Endothelial cell of umbilical vein (primary cell): ENCODE measurements at regions not wholly inside any gene's neighbourhood (a gene's known extent, or its start where the extent isn't known, plus 50 kb on each side); places are given as distances from the start of the nearest gene placed in this dataset.

ENCODE experiments used
- BruUV-seq: library from RNA; stranded (reverse); fragments of 400-500 nt; replicated peaks from 2 replicates; lab custom pipeline; 2021; lab: Mats Ljungman, UMichigan
- CTCF ChIA-PET: fragments of 300-600, 350-600 bp; sonication (Branson Sonifier 250); formaldehyde crosslinking; loops from one replicate; lab custom pipeline; 2021; ENCODE audit warnings: antibody characterized with exemption, inconsistent platforms; lab: Charles Lee
- POLR2A ChIA-PET: fragments of 300-600, 350-600 bp; sonication (Branson Sonifier 250); formaldehyde crosslinking; loops from one replicate; lab custom pipeline; 2021; ENCODE audit warnings: antibody characterized with exemption, inconsistent platforms; lab: Charles Lee
- DNase-seq: peaks from one replicate; pipeline ENCODE4 v3.0.0-alpha.2; 2011; ENCODE audit warnings: low read depth, low spot score
- FAIRE-seq: peaks from 2 replicates; lab custom pipeline; 2011; peaks lifted over from hg19 to GRCh38; lab: Jason Lieb, UNC
- H2AFZ ChIP-seq: 2 replicates; pipeline ENCODE4 v1.6.0; 2012; ENCODE audit warnings: low read depth, low read length, control low read depth, inconsistent platforms
- H3K27ac ChIP-seq: 2 replicates; pipeline ENCODE4 v1.5.1; 2011; ENCODE audit warnings: low read depth, mild to moderate bottlenecking, control low read depth, low read length, moderate library complexity; ENCODE audit not compliant: insufficient read depth
- H3K27me3 ChIP-seq, 2 experiments: 2 replicates each; pipeline versions ENCODE4 v1.6.0 to v1.6.1; 2011; ENCODE audit warnings: low read length in 2 of 2, mixed read lengths in 1 of 2; ENCODE audit not compliant: control insufficient read depth in 2 of 2, insufficient read depth in 2 of 2
- H3K36me3 ChIP-seq, 2 experiments: 2 replicates in 1 of 2; 3 replicates in 1 of 2; pipeline ENCODE4 v1.5.1; 2011; ENCODE audit warnings: low read length in 2 of 2, mild to moderate bottlenecking in 1 of 2, moderate library complexity in 1 of 2; ENCODE audit not compliant: control insufficient read depth in 2 of 2, insufficient read depth in 2 of 2; ENCODE audit errors: extremely low read depth in 1 of 2
- H3K4me1 ChIP-seq: 3 replicates; pipeline ENCODE4 v1.5.1; 2011; ENCODE audit warnings: mild to moderate bottlenecking, low read length; ENCODE audit not compliant: control insufficient read depth, insufficient read depth; ENCODE audit errors: extremely low read depth
- H3K4me2 ChIP-seq: 2 replicates; pipeline ENCODE4 v1.6.1; 2011; ENCODE audit warnings: low read length, control low read depth, mixed read lengths; ENCODE audit not compliant: insufficient read depth
- H3K4me3 ChIP-seq, 3 experiments: fragments of 200-600 bp in 1 of 3; sonication (generic), shearing (Covaris generic) in 1 of 3; replicated peaks in 1 of 3; 2 replicates each; pipeline ENCODE4 v1.5.1; 2011 to 2016; ENCODE audit warnings: control low read depth in 3 of 3, low read length in 3 of 3, mild to moderate bottlenecking in 2 of 3, inconsistent platforms in 1 of 3, low read depth in 1 of 3, moderate library complexity in 1 of 3; ENCODE audit not compliant: insufficient read depth in 1 of 3
- H3K79me2 ChIP-seq: 2 replicates; pipeline ENCODE4 v1.6.0; 2012; ENCODE audit warnings: low read length, inconsistent platforms; ENCODE audit not compliant: control insufficient read depth, insufficient read depth
- H3K9ac ChIP-seq: replicated peaks from 2 replicates; pipeline ENCODE3; 2011; ENCODE audit warnings: low read length, control low read depth; ENCODE audit not compliant: insufficient read depth; ENCODE audit errors: extremely low read depth
- H3K9me1 ChIP-seq: replicated peaks from 3 replicates; pipeline ENCODE4 v1.6.0; 2011; ENCODE audit warnings: mild to moderate bottlenecking, low read length; ENCODE audit not compliant: control insufficient read depth, insufficient read depth; ENCODE audit errors: extremely low read depth
- H3K9me3 ChIP-seq: replicated peaks from 2 replicates; pipeline ENCODE4 v1.5.1; 2012; ENCODE audit warnings: low read length, inconsistent platforms; ENCODE audit not compliant: control insufficient read depth, insufficient read depth
- H4K20me1 ChIP-seq: replicated peaks from 2 replicates; pipeline ENCODE3; 2011; ENCODE audit warnings: mild to moderate bottlenecking, low read length; ENCODE audit not compliant: control insufficient read depth, insufficient read depth; ENCODE audit errors: extremely low read depth
- EZH2 ChIP-seq: IDR thresholded peaks from 2 replicates; pipeline ENCODE4 v1.6.1; 2012; ENCODE audit warnings: borderline replicate concordance, low read depth, mild to moderate bottlenecking, moderate library complexity, low read length, inconsistent platforms; ENCODE audit not compliant: severe bottlenecking
- FOS ChIP-seq: IDR thresholded peaks from 2 replicates; pipeline ENCODE4 v1.6.1; 2011; ENCODE audit warnings: mild to moderate bottlenecking, low read length, moderate library complexity, borderline replicate concordance; ENCODE audit not compliant: insufficient read depth
- GATA2 ChIP-seq: IDR thresholded peaks from 2 replicates; pipeline ENCODE4 v1.7.0; 2011; ENCODE audit warnings: low read depth, mild to moderate bottlenecking, moderate library complexity, mixed read lengths, low read length; ENCODE audit not compliant: insufficient read length, insufficient read depth
- JUN ChIP-seq: IDR thresholded peaks from 2 replicates; pipeline ENCODE4 v1.6.1; 2011; ENCODE audit warnings: borderline replicate concordance, low read depth; ENCODE audit not compliant: insufficient read length, insufficient read depth
- MYC ChIP-seq: IDR thresholded peaks from one replicate; pipeline ENCODE4 v1.6.1; 2011; ENCODE audit warnings: mild to moderate bottlenecking, low read depth, low read length
- POLR2A ChIP-seq: IDR thresholded peaks from 2 replicates; pipeline ENCODE4 v1.6.1; 2012; ENCODE audit warnings: low read depth, mild to moderate bottlenecking, control low read depth, low read length
- POLR2AphosphoS5 ChIP-seq: IDR thresholded peaks from 2 replicates; pipeline ENCODE4 v1.6.1; 2012; ENCODE audit warnings: low read depth, mild to moderate bottlenecking, control low read depth, low read length, moderate library complexity; ENCODE audit not compliant: insufficient read depth
- dilution Hi-C: fragments of 300-500 bp; cut with MboI; formaldehyde crosslinking; loops from one replicate; pipeline ENCODE4 v1.15.0; 2019; ENCODE audit warnings: low sequenced_read_pairs; ENCODE audit not compliant: extremely low pct_ligation_motif_present
- intact Hi-C: fragments of 100-400 bp; cut with micrococcal nuclease; formaldehyde crosslinking; loops from one replicate; pipeline ENCODE4 v1.10.0; 2022
- TF ChIP-seq, protein P1 (sequence below), 2 donors: IDR thresholded peaks; 1 replicate in 1 of 2; 2 replicates in 1 of 2; pipeline ENCODE4 v1.5.1; 2011; ENCODE audit warnings: low read length in 2 of 2, mild to moderate bottlenecking in 2 of 2, moderate library complexity in 2 of 2, control low read depth in 1 of 2, inconsistent platforms in 1 of 2, low read depth in 1 of 2; ENCODE audit not compliant: insufficient read depth in 1 of 2; ENCODE audit errors: extremely low read depth in 1 of 2
- TF ChIP-seq, protein P2 (sequence below): IDR thresholded peaks from 2 replicates; pipeline ENCODE4 v1.6.1; 2011; ENCODE audit not compliant: insufficient read depth, insufficient read length

DNA sequence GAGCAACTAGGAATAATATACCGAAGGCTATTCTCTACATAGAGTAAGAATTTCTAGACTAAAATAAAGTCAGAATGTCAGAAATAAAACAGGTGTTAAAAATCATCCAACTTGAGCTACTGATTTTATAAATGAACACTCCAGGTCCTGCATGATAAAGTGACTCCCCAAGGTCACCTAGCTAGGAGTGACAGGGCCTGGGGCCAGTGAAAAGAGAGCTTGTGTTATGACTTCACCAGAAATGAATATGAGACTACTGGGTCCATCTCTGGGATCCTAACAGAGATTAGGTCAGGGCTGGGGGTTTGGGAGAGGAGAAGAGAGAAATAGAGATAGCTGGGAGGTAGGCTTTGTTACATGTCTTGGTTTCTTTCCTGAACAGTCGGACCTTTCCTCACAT, 89.7 kb upstream of the CYP1B1 start:
- Histone ChIP-seq H3K27ac (no peak overlapping the region), H3K4me3 (no peak overlapping the region), H3K4me1 (no peaks in the 10 kb centered on the region), H3K9me1 (no peaks in the 10 kb centered on the region), H3K36me3 (no peaks in the 10 kb centered on the region), H2AFZ (no peak overlapping the region), H3K79me2 (no peaks in the 10 kb centered on the region), H3K9me3 (no peaks in the 10 kb centered on the region), H4K20me1 (no peaks in the 10 kb centered on the region), H3K9ac (no peak overlapping the region), H3K27me3 (peaks cover 3 to 8% of the 10 kb centered on the region in 2 experiments), H3K4me2 (no peak overlapping the region)
- intact Hi-C loops: no loop called here
- dilution Hi-C loops: no loop called here
- TF ChIP-seq EZH2 (no peak), JUN (no peak), GATA2 (no peak), FOS (no peak), POLR2A (no peak), MYC (no peak), POLR2AphosphoS5 (no peak)
- TF ChIP-seq, protein P1, sequence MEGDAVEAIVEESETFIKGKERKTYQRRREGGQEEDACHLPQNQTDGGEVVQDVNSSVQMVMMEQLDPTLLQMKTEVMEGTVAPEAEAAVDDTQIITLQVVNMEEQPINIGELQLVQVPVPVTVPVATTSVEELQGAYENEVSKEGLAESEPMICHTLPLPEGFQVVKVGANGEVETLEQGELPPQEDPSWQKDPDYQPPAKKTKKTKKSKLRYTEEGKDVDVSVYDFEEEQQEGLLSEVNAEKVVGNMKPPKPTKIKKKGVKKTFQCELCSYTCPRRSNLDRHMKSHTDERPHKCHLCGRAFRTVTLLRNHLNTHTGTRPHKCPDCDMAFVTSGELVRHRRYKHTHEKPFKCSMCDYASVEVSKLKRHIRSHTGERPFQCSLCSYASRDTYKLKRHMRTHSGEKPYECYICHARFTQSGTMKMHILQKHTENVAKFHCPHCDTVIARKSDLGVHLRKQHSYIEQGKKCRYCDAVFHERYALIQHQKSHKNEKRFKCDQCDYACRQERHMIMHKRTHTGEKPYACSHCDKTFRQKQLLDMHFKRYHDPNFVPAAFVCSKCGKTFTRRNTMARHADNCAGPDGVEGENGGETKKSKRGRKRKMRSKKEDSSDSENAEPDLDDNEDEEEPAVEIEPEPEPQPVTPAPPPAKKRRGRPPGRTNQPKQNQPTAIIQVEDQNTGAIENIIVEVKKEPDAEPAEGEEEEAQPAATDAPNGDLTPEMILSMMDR (IDR thresholded peaks at IDR 0.05; ENCODE audit: extremely low read depth in 1 of 2, insufficient read depth in 1 of 2, low read depth in 1 of 2, low read length in 2 of 2): no peak
- TF ChIP-seq, protein P2, sequence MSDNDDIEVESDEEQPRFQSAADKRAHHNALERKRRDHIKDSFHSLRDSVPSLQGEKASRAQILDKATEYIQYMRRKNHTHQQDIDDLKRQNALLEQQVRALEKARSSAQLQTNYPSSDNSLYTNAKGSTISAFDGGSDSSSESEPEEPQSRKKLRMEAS: no peak
- FAIRE-seq (no peak), DNase-seq (no peak)
- CTCF ChIA-PET: no interaction called here
- BruUV-seq: no TSS peak
- POLR2A ChIA-PET: no interaction called here
